ENCODE measurements at regions not wholly inside any gene's neighbourhood (a gene's known extent, or its start where the extent isn't known, plus 50 kb on each side); places are given as distances from the start of the nearest gene placed in this dataset.

DNA sequence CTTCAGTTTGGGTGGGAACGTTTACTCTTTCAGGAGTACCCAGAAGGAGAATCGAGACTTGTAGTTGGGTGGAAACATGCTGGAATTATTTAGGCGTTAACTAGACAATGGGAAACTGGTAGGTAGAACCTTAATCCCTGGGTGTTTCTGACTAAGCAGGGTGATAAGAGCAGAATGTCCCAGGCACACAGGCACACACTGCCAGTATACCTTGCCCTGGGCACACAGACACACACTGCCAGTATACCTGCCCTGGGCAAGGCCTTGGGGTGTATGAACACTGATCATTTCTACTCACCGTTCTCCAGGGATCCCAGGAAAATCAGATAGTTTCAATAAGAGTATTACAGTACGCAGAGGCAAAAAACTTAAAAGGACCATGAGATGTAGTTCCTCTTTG lies 115.5 kb downstream of the SNAPC1 start:
- H3K9me3 ChIP-seq, result no peaks in the 10 kb centered on the region
- DNase-seq, result no peak
- WGBS, 4 donors, result 83 to 88% (median 85%) methylated on average over 5 of the region's 5 CpGs

DNA sequence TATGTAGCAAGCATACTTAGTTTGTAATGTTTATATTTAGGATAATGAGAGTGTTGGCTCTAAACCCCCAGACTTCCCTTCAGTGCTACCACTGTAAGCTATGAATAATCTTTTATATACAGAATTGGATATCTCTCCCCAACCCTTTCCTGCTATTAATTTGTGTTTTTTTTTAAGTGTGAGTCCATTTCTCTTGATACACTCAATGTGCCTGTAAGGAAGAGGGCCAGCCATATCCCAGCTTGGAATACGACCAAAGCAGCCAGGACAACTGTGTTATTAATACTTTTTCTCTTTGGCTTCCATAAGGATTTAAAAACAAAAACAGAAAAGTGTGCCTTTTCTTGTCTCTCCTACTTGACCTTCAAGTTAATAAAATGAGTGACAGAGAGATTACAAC lies 116.7 kb downstream of the SNAPC1 start:
- Histone ChIP-seq H3K4me3 (no peak overlapping the region), H3K27ac (no peak overlapping the region), H3K36me3 (no peaks in the 10 kb centered on the region), H3K27me3 (peaks cover 0 to 23% (median 0%) of the 10 kb centered on the region in 9 donors), H3K4me1 (peaks cover 0 to 10% (median 0%) of the 10 kb centered on the region in 12 donors), H3K9me3 (no peaks in the 10 kb centered on the region)
- ATAC-seq (no peak), DNase-seq (no peak)
- WGBS, 4 donors, result 54 to 75% (median 60%) methylated on average over 1 of the region's 1 CpG
- intact Hi-C loops (cut with DNase I), result no loop called here
- TF ChIP-seq POLR2A (IDR thresholded peaks at IDR 0.05), result no peak
- TF ChIP-seq, protein P1, sequence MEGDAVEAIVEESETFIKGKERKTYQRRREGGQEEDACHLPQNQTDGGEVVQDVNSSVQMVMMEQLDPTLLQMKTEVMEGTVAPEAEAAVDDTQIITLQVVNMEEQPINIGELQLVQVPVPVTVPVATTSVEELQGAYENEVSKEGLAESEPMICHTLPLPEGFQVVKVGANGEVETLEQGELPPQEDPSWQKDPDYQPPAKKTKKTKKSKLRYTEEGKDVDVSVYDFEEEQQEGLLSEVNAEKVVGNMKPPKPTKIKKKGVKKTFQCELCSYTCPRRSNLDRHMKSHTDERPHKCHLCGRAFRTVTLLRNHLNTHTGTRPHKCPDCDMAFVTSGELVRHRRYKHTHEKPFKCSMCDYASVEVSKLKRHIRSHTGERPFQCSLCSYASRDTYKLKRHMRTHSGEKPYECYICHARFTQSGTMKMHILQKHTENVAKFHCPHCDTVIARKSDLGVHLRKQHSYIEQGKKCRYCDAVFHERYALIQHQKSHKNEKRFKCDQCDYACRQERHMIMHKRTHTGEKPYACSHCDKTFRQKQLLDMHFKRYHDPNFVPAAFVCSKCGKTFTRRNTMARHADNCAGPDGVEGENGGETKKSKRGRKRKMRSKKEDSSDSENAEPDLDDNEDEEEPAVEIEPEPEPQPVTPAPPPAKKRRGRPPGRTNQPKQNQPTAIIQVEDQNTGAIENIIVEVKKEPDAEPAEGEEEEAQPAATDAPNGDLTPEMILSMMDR (IDR thresholded peaks at IDR 0.05), result no peak

More for the DNA sequence above, 115.5 kb downstream of the SNAPC1 start:
- intact Hi-C loops (cut with DNase I), result no loop called here
- ATAC-seq, result no peak
- Histone ChIP-seq H3K4me3 (no peak overlapping the region), H3K4me1 (peaks cover 0 to 10% (median 0%) of the 10 kb centered on the region in 12 donors), H3K27me3 (peaks cover 0 to 33% (median 0%) of the 10 kb centered on the region in 9 donors), H3K36me3 (no peaks in the 10 kb centered on the region), H3K27ac (no peak overlapping the region)
- TF ChIP-seq, protein P1 (IDR thresholded peaks at IDR 0.05), result no peak
- TF ChIP-seq POLR2A (IDR thresholded peaks at IDR 0.05), result no peak

DNA sequence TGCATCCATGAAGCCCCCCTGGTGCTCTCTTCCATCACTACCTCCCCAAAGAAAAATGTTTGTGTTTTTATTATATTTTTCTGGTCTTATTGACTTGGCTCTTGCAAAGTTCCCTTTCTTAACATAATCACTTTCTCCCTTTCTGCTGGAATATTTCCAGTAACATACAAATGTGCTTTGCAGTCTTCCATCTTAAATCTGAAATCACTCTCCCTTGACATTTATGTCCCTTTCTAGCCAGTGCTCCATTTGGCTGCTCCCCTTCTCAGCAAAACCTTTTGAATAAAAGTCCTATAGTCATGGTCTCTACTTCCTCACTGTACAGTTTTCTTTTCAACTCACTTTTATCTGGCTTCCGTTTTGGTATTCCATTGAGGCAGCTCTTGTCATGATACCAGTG lies 118.8 kb downstream of the SNAPC1 start:
- TF ChIP-seq POLR2A (IDR thresholded peaks at IDR 0.05), result no peak
- TF ChIP-seq, protein P1 (IDR thresholded peaks at IDR 0.05), result no peak
- no peak for DNase-seq
- peaks cover 0 to 7% (median 0%) of the 10 kb centered on the region in 12 donors for H3K4me1 ChIP-seq
- H3K27me3 ChIP-seq, result peaks cover 0 to 13% (median 0%) of the 10 kb centered on the region in 9 donors
- H3K4me3 ChIP-seq, result no peak overlapping the region
- no peak for ATAC-seq
- H3K27ac ChIP-seq, result no peak overlapping the region
- WGBS, 4 donors, result 55 to 68% (median 62%) methylated on average over 1 of the region's 1 CpG
- no peaks in the 10 kb centered on the region for H3K36me3 ChIP-seq
- intact Hi-C loops (cut with DNase I), result no loop called here
- H3K9me3 ChIP-seq, result no peaks in the 10 kb centered on the region

DNA sequence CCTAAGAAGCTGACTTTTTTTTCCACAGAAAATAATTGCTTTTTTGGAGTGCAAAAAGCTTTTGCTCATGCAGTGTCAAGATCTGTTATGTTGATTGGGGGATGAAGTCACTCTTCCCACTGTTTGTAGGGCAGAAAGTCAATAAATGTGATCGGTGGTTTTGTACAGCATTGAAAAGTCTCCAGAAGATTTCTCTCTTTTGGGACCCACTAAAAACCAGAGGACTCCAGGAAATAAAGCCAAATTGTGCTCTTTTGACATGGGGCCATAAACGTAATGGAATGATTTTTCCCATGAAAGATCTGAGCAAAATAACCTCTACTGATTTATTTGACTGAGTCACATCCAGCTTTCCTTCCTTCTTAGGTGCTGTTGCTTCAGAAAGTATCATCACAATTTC lies 122.5 kb downstream of the SNAPC1 start:
- intact Hi-C loops (cut with DNase I), result no loop called here
- Histone ChIP-seq H3K36me3 (no peaks in the 10 kb centered on the region), H3K4me3 (no peak overlapping the region), H3K9me3 (no peaks in the 10 kb centered on the region), H3K4me1 (peaks cover 0 to 3% (median 0%) of the 10 kb centered on the region in 12 donors), H3K27ac (no peak overlapping the region), H3K27me3 (peaks cover 0 to 9% (median 0%) of the 10 kb centered on the region in 9 donors)
- DNase-seq (no peak), ATAC-seq (no peak)
- no peak for TF ChIP-seq POLR2A (IDR thresholded peaks at IDR 0.05)
- TF ChIP-seq, protein P1 (IDR thresholded peaks at IDR 0.05), result no peak
- 60 to 81% (median 66%) methylated on average over 2 of the region's 2 CpGs for WGBS, 4 donors

Data from heart left ventricle (tissue), 16 donors.